A549 (cell line): ENCODE measurements at regions not wholly inside any gene's neighbourhood (a gene's known extent, or its start where the extent isn't known, plus 50 kb on each side); places are given as distances from the start of the nearest gene placed in this dataset.
"Not testable (repeated sequence)": the region's sequence is repeated elsewhere in the genome, so short reads cannot be mapped to it uniquely, and the experiment has no call there.

ENCODE experiments used
- ATAC-seq, 2 experiments: fragments of 200-7000 bp in 1 of 2; fragments of >200 bp in 1 of 2; cut with Nextera tagmentation in 1 of 2; cut with Tn5 transposase in 1 of 2; 3 replicates each; pipeline versions ENCODE4 v1.8.0 to v1.9.1; 2018 to 2020; ENCODE audit warnings: mild to moderate bottlenecking in 1 of 2, moderate library complexity in 1 of 2
- CTCF ChIA-PET: fragments of 300-600 bp; sonication (Branson Sonifier 250); formaldehyde crosslinking; extraction: SDS; loops from one replicate; lab custom pipeline; 2021; ENCODE audit warnings: antibody characterized with exemption, inconsistent platforms; lab: Yijun Ruan, JAX
- POLR2A ChIA-PET: fragments of 350-600 bp; formaldehyde crosslinking; extraction: SDS; loops from one replicate; lab custom pipeline; 2021; ENCODE audit warnings: antibody characterized with exemption, inconsistent platforms; lab: Yijun Ruan, JAX
- DNase-seq, 2 experiments: peaks; one replicate each; pipeline versions ENCODE4 v3.0.0 to v3.0.0-alpha.2; 2011 to 2016; ENCODE audit warnings: low read depth in 1 of 2, low spot score in 1 of 2
- FAIRE-seq: peaks from 2 replicates; lab custom pipeline; 2011; peaks lifted over from hg19 to GRCh38; lab: Jason Lieb, UNC
- H3K27ac ChIP-seq, 2 experiments: fragments of >200 bp; sonication (Bioruptor Twin); formaldehyde crosslinking; 3 replicates each; pipeline ENCODE4 v1.5.1; 2016 to 2017
- H3K4me1 ChIP-seq: fragments of >200 bp; sonication (Bioruptor Twin); formaldehyde crosslinking; 3 replicates; pipeline ENCODE4 v1.6.1; 2016
- H3K4me2 ChIP-seq: fragments of >200 bp; sonication (Bioruptor Twin); formaldehyde crosslinking; 3 replicates; pipeline ENCODE4 v1.6.1; 2016
- H3K4me3 ChIP-seq: fragments of >200 bp; sonication (Bioruptor Twin); formaldehyde crosslinking; 3 replicates; pipeline ENCODE4 v1.5.1; 2016
- H3K9me3 ChIP-seq: fragments of >200 bp; sonication (Bioruptor Twin); formaldehyde crosslinking; 3 replicates; pipeline ENCODE4 v1.6.1; 2016
- BCL3 ChIP-seq: fragments of >200 bp; sonication (Bioruptor Twin); formaldehyde crosslinking; IDR thresholded peaks from 3 replicates; pipeline ENCODE4 v1.6.1; 2016
- CBX2 ChIP-seq: fragments of 200-600 bp; sonication (generic); IDR thresholded peaks from 2 replicates; pipeline ENCODE4 v1.6.1; 2016; ENCODE audit warnings: low read depth, mild to moderate bottlenecking, borderline replicate concordance
- CBX8 ChIP-seq: fragments of 200-600 bp; sonication (generic); IDR thresholded peaks from 2 replicates; pipeline ENCODE4 v1.6.1; 2016
- FOSB ChIP-seq: fragments of 250-450 bp; sonication (Bioruptor Pico); IDR thresholded peaks from 2 replicates; pipeline ENCODE4 v1.5.0; 2020; ENCODE audit warnings: mild to moderate bottlenecking, moderate library complexity
- HES2 ChIP-seq: fragments of >200 bp; sonication (Bioruptor Twin); formaldehyde crosslinking; IDR thresholded peaks from 2 replicates; pipeline ENCODE4 v1.6.1; 2016
- HOXB5 ChIP-seq: fragments of 250-450 bp; sonication (Bioruptor Pico); IDR thresholded peaks from 2 replicates; pipeline ENCODE4 v1.5.0; 2020; ENCODE audit warnings: mild to moderate bottlenecking, moderate library complexity
- KDM5A ChIP-seq: fragments of 200-600 bp; sonication (generic); IDR thresholded peaks from 2 replicates; pipeline ENCODE4 v1.6.1; 2016; ENCODE audit warnings: antibody characterized with exemption, mild to moderate bottlenecking
- NFE2L2 ChIP-seq: fragments of 150-350 bp; conservative IDR thresholded peaks from 2 replicates; pipeline ENCODE4 v1.6.1; 2014; ENCODE audit warnings: low read length
- NPAS2 ChIP-seq: fragments of 250-450 bp; sonication (Bioruptor Pico); IDR thresholded peaks from 2 replicates; pipeline ENCODE4 v1.8.0; 2022; ENCODE audit warnings: mild to moderate bottlenecking, moderate library complexity, borderline replicate concordance
- NR3C1 ChIP-seq: fragments of >200 bp; sonication (Bioruptor Twin); formaldehyde crosslinking; IDR thresholded peaks from 3 replicates; pipeline ENCODE4 v1.6.1; 2017
- POLR2AphosphoS2 ChIP-seq: conservative IDR thresholded peaks from 2 replicates; pipeline ENCODE4 v1.6.1; 2012; ENCODE audit warnings: low read length, improper control_type of control experiment, inconsistent platforms
- RNF2 ChIP-seq: fragments of 200-600 bp; sonication (generic); IDR thresholded peaks from 2 replicates; pipeline ENCODE4 v1.6.1; 2016; ENCODE audit warnings: low read depth, mild to moderate bottlenecking, antibody characterized with exemption, moderate library complexity, borderline replicate concordance
- SMC3 ChIP-seq: fragments of >200 bp; sonication (Bioruptor Twin); formaldehyde crosslinking; IDR thresholded peaks from 3 replicates; pipeline ENCODE4 v1.6.1; 2018; ENCODE audit warnings: inconsistent platforms
- TFCP2L1 ChIP-seq: fragments of 250-450 bp; sonication (Bioruptor Pico); IDR thresholded peaks from 2 replicates; pipeline ENCODE4 v1.5.0; 2021; ENCODE audit warnings: mild to moderate bottlenecking
- ZNF302 ChIP-seq: fragments of 250-450 bp; sonication (Bioruptor Pico); IDR thresholded peaks from 2 replicates; pipeline ENCODE4 v1.9.0; 2021; ENCODE audit warnings: inconsistent platforms, mild to moderate bottlenecking, moderate library complexity
- WGBS: methylation state at CpG from one replicate; pipeline ENCODE4 v1.1.6; 2017; ENCODE audit errors: missing lambda C conversion rate; 5-methylcytosine and 5-hydroxymethylcytosine counted together
- TF ChIP-seq, protein P1 (sequence below): fragments of 250-450 bp; sonication (Bioruptor Pico); IDR thresholded peaks from 2 replicates; pipeline ENCODE4 v1.5.0; 2021; ENCODE audit warnings: mild to moderate bottlenecking, moderate library complexity, borderline replicate concordance
- TF ChIP-seq, protein P2 (sequence below): IDR thresholded peaks from 2 replicates; pipeline ENCODE4 v1.6.1; 2012; ENCODE audit warnings: low read depth, borderline replicate concordance

- no peak for TF ChIP-seq RNF2
- TF ChIP-seq POLR2AphosphoS2: no peak
- TF ChIP-seq, protein P1, sequence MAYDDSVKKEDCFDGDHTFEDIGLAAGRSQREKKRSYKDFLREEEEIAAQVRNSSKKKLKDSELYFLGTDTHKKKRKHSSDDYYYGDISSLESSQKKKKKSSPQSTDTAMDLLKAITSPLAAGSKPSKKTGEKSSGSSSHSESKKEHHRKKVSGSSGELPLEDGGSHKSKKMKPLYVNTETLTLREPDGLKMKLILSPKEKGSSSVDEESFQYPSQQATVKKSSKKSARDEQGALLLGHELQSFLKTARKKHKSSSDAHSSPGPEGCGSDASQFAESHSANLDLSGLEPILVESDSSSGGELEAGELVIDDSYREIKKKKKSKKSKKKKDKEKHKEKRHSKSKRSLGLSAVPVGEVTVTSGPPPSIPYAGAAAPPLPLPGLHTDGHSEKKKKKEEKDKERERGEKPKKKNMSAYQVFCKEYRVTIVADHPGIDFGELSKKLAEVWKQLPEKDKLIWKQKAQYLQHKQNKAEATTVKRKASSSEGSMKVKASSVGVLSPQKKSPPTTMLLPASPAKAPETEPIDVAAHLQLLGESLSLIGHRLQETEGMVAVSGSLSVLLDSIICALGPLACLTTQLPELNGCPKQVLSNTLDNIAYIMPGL (CRISPR knock-in tag): no peak
- TF ChIP-seq FOSB (CRISPR knock-in tag): no peak
Observed at GRCh38 chr10:3874990-3875841, 90.2 kb upstream of the KLF6 start (continued).

- WGBS: 86% methylated on average over 4 of the region's 4 CpGs
- peak overlapping the region; percentile 45 to 72; a peak in 4 of 6 replicates for H3K27ac ChIP-seq
- POLR2A ChIA-PET, DNase-seq, FAIRE-seq, H3K4me3 ChIP-seq, H3K9me3 ChIP-seq, H3K4me2 ChIP-seq, ATAC-seq: not testable (repeated sequence)
- peaks cover 35% of the 10 kb centered on the region for H3K4me1 ChIP-seq
- CTCF ChIA-PET: interaction anchor here (0.6 to 1.3 kb wide), 2 partner anchors 12 to 501 kb away, joined by 3 read pairs; no protein-coding TSS in a partner anchor
Observed at GRCh38 chr10:3874610-3874989, 89.6 kb upstream of the KLF6 start.

DNA sequence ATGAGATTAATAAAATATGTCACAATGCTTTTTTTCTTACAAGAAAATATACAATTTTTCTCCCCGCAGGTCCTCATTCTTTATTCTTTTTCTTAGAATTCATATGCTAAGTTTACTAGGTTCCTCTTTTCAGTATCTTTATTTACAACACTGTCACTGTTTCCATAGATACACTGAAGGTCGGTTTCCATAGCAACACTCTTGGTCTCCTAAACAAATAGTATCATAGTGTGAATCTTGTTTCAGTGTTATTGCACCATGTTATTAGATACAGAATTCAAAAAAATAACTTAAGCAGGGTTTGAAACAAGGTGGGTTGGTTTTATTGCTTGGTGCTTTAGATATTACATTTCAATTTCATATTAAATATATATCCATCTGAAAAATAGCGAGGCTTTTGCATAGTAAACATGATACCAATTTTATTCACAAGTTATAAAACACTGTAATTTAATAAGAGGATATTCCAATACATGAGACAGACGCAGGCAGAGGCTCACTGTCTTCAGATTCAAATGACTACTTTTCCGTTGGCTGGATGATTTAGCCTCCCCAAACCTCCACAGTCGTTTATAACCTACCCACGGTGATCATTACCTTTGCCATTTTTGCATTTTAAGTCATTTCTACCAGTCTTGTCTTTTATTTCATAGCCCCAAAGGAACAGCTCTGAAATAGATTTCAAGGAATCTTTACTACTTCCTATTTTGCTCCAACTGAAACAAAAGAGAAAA is 88.9 kb upstream of the KLF6 start:
- Histone ChIP-seq H3K27ac (peak overlapping the region; percentile 45 to 72; a peak in 4 of 6 replicates), H3K4me2 (peak overlapping the region; percentile 4; the same call in 1 of the 3 replicates), H3K4me1 (peaks cover 35% of the 10 kb centered on the region), H3K4me3 (no peak overlapping the region), H3K9me3 (no peaks in the 10 kb centered on the region)
- TF ChIP-seq CBX2 (no peak), HOXB5 (CRISPR knock-in tag) (no peak), NR3C1 (no peak), KDM5A (no peak), NPAS2 (CRISPR knock-in tag) (no peak), SMC3 (no peak), NFE2L2 (no peak), ZNF302 (CRISPR knock-in tag) (no peak), BCL3 (no peak), CBX8 (no peak), TFCP2L1 (no peak), FOSB (CRISPR knock-in tag) (no peak), HES2 (no peak)
- TF ChIP-seq, protein P2, sequence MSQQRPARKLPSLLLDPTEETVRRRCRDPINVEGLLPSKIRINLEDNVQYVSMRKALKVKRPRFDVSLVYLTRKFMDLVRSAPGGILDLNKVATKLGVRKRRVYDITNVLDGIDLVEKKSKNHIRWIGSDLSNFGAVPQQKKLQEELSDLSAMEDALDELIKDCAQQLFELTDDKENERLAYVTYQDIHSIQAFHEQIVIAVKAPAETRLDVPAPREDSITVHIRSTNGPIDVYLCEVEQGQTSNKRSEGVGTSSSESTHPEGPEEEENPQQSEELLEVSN: no peak
- ChIA-PET POLR2A (no interaction called here), CTCF (no interaction called here)
- DNase-seq: peak; percentile 62 to 86
- ATAC-seq: peak; percentile 53 to 75; a peak in 3 of 6 replicates
- 75% methylated on average over 7 of the region's 7 CpGs for WGBS
- no peak for FAIRE-seq
